Tibial nerve (tissue), 4 donors: ENCODE measurements at regions not wholly inside any gene's neighbourhood (a gene's known extent, or its start where the extent isn't known, plus 50 kb on each side); places are given as distances from the start of the nearest gene placed in this dataset.

Experiments used
- DNase-seq, 2 donors: peaks; one replicate each; pipeline ENCODE4 v3.0.0-alpha.2; 2019; ENCODE audit warnings: low spot score in 2 of 2
- H3K27ac ChIP-seq, 4 donors: fragments of 200-600 bp; sonication (generic) in 3 of 4; one replicate each; pipeline ENCODE4 v1.5.1; 2017 to 2019; ENCODE audit warnings: mild to moderate bottlenecking in 1 of 4
- H3K27me3 ChIP-seq, 2 donors: fragments of 200-600 bp; sonication (generic) in 1 of 2; one replicate each; pipeline versions ENCODE4 v1.5.1 to v1.6.0; 2017 to 2019
- H3K36me3 ChIP-seq, 3 donors: fragments of 200-600 bp; sonication (generic); one replicate each; pipeline ENCODE4 v1.5.1; 2018 to 2019
- H3K4me1 ChIP-seq, 4 donors: fragments of 200-600 bp; sonication (generic) in 3 of 4; one replicate each; pipeline ENCODE4 v1.5.1; 2017 to 2019
- H3K4me3 ChIP-seq, 4 donors: fragments of 200-600 bp; sonication (generic) in 3 of 4; one replicate each; pipeline ENCODE4 v1.5.1; 2017 to 2019; ENCODE audit warnings: mild to moderate bottlenecking in 1 of 4, moderate library complexity in 1 of 4
- H3K9me3 ChIP-seq, 4 donors: fragments of 200-600 bp; sonication (generic) in 3 of 4; one replicate each; pipeline ENCODE4 v1.5.1; 2017 to 2019
- EP300 ChIP-seq, 2 donors: sonication (generic); formaldehyde crosslinking; IDR thresholded peaks; one replicate each; pipeline ENCODE4 v1.6.1; 2017; ENCODE audit warnings: antibody characterized with exemption in 2 of 2, mild to moderate bottlenecking in 1 of 2
- POLR2A ChIP-seq, 2 donors: fragments of 450-650 bp; IDR thresholded peaks; one replicate each; pipeline ENCODE4 v1.6.1; 2017; ENCODE audit warnings: antibody characterized with exemption in 2 of 2, mild to moderate bottlenecking in 2 of 2, moderate library complexity in 2 of 2
- WGBS, 2 donors: methylation state at CpG; one replicate each; pipeline ENCODE4 v1.1.5; 2018; 5-methylcytosine and 5-hydroxymethylcytosine counted together
- TF ChIP-seq, protein P1 (sequence below), 5 experiments: fragments of 200-600 bp in 3 of 5; fragments of 450-650 bp in 2 of 5; sonication (generic) in 3 of 5; IDR thresholded peaks; one replicate each; pipeline ENCODE4 v1.5.1; 2016 to 2019; ENCODE audit warnings: antibody characterized with exemption in 5 of 5, mild to moderate bottlenecking in 3 of 5, moderate library complexity in 2 of 5

DNA sequence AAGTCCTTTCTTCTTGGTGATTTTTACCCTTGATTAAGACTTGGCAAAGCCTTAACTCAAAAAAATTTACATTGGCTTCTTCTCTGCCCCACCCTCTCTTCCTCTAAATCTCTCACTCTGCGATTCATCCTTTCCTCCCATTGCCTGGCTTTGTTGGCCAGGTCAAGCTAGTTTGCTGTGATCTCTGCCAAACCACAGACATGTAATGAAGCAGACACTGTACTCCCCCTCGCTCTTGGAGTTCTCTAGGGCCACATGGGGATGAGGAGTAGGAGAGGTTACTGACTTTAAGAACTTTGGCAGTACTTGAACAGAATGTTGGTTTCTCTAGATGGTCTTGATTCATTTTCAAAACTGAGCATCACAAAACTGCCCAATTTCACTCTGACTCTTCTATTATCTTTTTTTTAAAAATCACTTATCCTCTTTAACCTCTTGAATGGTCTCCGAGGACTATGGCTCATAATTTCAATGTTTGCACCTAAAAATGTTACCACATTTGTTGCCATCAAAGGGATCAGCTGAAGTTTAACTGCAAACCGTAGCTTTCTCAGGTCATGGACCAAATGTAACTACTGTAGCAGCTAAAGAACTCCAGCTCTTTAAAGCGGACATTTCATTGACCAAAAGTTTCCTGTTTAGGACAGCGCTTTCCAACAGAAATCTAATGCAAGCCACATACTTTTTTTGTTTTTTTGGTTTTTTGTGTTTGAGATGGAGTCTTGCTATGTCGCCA is 62.7 kb upstream of the IPO9 start:
- peak in 1 of 2 donors; percentile 89 for TF ChIP-seq EP300 (IDR thresholded peaks at IDR 0.05)
- TF ChIP-seq, protein P1, sequence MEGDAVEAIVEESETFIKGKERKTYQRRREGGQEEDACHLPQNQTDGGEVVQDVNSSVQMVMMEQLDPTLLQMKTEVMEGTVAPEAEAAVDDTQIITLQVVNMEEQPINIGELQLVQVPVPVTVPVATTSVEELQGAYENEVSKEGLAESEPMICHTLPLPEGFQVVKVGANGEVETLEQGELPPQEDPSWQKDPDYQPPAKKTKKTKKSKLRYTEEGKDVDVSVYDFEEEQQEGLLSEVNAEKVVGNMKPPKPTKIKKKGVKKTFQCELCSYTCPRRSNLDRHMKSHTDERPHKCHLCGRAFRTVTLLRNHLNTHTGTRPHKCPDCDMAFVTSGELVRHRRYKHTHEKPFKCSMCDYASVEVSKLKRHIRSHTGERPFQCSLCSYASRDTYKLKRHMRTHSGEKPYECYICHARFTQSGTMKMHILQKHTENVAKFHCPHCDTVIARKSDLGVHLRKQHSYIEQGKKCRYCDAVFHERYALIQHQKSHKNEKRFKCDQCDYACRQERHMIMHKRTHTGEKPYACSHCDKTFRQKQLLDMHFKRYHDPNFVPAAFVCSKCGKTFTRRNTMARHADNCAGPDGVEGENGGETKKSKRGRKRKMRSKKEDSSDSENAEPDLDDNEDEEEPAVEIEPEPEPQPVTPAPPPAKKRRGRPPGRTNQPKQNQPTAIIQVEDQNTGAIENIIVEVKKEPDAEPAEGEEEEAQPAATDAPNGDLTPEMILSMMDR (IDR thresholded peaks at IDR 0.05): no peak
- DNase-seq: peak; percentile 30 to 72
- peaks cover 0 to 7% (median 0%) of the 10 kb centered on the region in 4 donors for H3K9me3 ChIP-seq

DNA sequence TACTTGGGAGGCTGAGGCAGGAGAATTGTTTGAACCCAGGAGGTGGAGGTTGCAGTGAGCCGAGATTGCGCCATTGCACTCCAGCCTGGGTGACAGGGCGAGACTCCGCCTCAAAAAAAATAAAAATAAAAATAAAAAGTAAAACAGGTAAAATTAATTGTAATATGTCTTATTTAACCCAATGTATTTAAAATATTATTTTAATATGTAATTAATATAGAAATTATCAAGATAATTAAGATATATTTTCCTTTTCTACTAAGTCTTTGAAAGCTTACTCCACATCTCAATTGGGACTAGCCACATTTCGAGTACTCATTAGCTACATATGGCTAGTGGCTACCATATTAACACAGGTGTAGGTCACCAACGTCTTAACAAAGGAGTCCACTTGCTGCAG is 61.6 kb upstream of the IPO9 start:
- Histone ChIP-seq H3K27me3 (no peaks in the 10 kb centered on the region), H3K36me3 (peaks cover 0 to 4% (median 0%) of the 10 kb centered on the region in 3 donors), H3K4me1 (peaks cover 0 to 61% (median 13%) of the 10 kb centered on the region in 4 donors), H3K27ac (no peak overlapping the region), H3K9me3 (peaks cover 0 to 17% (median 3%) of the 10 kb centered on the region in 4 donors), H3K4me3 (no peak overlapping the region)
- DNase-seq: no peak
- no peak for TF ChIP-seq POLR2A (IDR thresholded peaks at IDR 0.05)
- TF ChIP-seq, protein P1 (IDR thresholded peaks at IDR 0.05): no peak
- no peak for TF ChIP-seq EP300 (IDR thresholded peaks at IDR 0.05)
- 97 to 98% methylated on average over 6 of the region's 6 CpGs for WGBS, 2 donors

More for the DNA sequence above, 62.7 kb upstream of the IPO9 start:
- Histone ChIP-seq H3K36me3 (peaks cover 0 to 2% (median 0%) of the 10 kb centered on the region in 3 donors), H3K4me3 (no peak overlapping the region), H3K4me1 (peaks cover 0 to 69% (median 16%) of the 10 kb centered on the region in 4 donors), H3K27ac (no peak overlapping the region), H3K27me3 (no peaks in the 10 kb centered on the region)
- WGBS, 2 donors: 60 to 61% methylated on average over 7 of the region's 7 CpGs

DNA sequence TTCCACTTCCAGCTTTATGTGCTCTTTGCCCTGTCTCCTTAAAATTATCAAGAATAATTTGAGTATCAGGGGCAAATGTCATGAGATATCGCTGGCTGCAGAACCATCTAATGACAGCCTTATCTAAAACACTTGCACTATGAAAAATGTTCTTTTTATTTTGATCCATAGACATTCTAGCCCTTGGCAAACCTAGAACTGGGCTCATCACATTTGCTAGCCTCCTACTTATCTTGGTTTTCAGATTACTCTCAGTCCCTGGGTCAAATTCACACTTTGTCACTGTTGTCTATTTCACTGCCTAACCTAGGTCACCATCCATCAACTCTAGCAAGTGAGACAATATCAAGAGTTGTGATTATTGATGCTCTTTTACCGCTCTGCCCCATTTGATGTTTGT is 59.9 kb upstream of the IPO9 start:
- Histone ChIP-seq H3K4me1 (peaks cover 0 to 43% (median 5%) of the 10 kb centered on the region in 4 donors), H3K27me3 (no peaks in the 10 kb centered on the region), H3K9me3 (peaks cover 0 to 18% (median 3%) of the 10 kb centered on the region in 4 donors), H3K36me3 (peaks cover 0 to 4% (median 0%) of the 10 kb centered on the region in 3 donors), H3K27ac (peak overlapping the region in 1 of 4 donors; percentile 71), H3K4me3 (no peak overlapping the region)
- TF ChIP-seq, protein P1 (IDR thresholded peaks at IDR 0.05): no peak
- no peak for TF ChIP-seq POLR2A (IDR thresholded peaks at IDR 0.05)
- no peak for TF ChIP-seq EP300 (IDR thresholded peaks at IDR 0.05)
- DNase-seq: no peak
- 90 to 95% methylated on average over 2 of the region's 2 CpGs for WGBS, 2 donors

DNA sequence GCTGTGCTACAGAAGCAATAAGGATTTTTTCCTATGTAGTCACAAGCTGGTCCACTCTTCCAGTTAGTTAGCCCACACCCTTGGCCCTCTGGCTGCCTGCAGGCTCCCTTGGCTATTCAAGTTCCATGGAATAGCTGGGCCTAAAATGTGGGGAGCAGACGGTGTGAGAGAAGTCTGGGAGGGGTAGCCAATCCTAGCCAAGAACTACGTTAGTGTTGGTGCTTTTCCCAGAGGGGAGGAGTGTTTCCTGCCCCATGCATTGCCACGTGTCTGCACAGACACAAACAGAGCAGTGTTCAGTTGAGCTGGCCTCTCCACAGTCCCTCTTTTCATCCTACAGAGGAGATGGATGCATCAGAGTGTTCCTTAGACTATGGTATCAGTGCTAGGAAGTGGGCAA is 59.0 kb upstream of the IPO9 start:
- H3K9me3 ChIP-seq: peaks cover 0 to 18% (median 3%) of the 10 kb centered on the region in 4 donors
- no peak for DNase-seq
- peaks cover 0 to 39% (median 5%) of the 10 kb centered on the region in 4 donors for H3K4me1 ChIP-seq
- WGBS, 2 donors: 12 to 20% methylated on average over 3 of the region's 3 CpGs
- no peaks in the 10 kb centered on the region for H3K27me3 ChIP-seq
- peak in 1 of 2 donors; percentile 75 for TF ChIP-seq EP300 (IDR thresholded peaks at IDR 0.05)
- TF ChIP-seq, protein P1 (IDR thresholded peaks at IDR 0.05): no peak
- peak overlapping the region in 2 of 4 donors; percentile 71 to 83 for H3K27ac ChIP-seq
- peaks cover 0 to 4% (median 0%) of the 10 kb centered on the region in 3 donors for H3K36me3 ChIP-seq
- H3K4me3 ChIP-seq: no peak overlapping the region

DNA sequence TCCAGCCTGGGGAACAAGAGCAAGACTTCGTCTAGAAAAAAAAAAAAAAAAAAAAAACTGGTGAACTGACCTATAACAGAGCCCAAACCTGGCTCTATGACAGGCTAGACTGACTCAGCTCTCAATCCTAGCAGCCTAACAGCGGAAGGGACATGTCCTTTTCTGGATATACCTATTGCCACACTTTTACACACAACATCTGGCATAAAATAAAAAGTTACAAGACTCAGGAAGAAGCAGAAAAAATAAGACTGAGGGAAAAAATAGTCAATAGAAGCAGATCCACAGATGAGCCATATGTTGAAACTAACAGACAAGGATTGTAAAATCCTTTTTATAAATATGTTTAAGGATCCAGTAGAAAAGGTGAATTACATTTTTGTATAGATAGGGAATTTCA is 57.5 kb upstream of the IPO9 start:
- Histone ChIP-seq H3K4me3 (no peak overlapping the region), H3K36me3 (peaks cover 0 to 4% (median 0%) of the 10 kb centered on the region in 3 donors), H3K27ac (peak overlapping the region in 1 of 4 donors; percentile 83), H3K27me3 (no peaks in the 10 kb centered on the region), H3K9me3 (peaks cover 0 to 18% (median 3%) of the 10 kb centered on the region in 4 donors), H3K4me1 (peaks cover 0 to 28% (median 5%) of the 10 kb centered on the region in 4 donors)
- TF ChIP-seq EP300 (IDR thresholded peaks at IDR 0.05): no peak
- TF ChIP-seq, protein P1 (IDR thresholded peaks at IDR 0.05): no peak
- TF ChIP-seq POLR2A (IDR thresholded peaks at IDR 0.05): no peak
- DNase-seq: no peak
- WGBS, 2 donors: 96 to 97% methylated on average over 2 of the region's 2 CpGs
